Sciatic nerve (tissue), 2 donors: ENCODE measurements at regions not wholly inside any gene's neighbourhood (a gene's known extent, or its start where the extent isn't known, plus 50 kb on each side); places are given as distances from the start of the nearest gene placed in this dataset.

Experiments
- ATAC-seq: fragments of 200-7000 bp; cut with Tn5 transposase; one replicate; pipeline ENCODE4 v1.9.1; 2020; ENCODE audit warnings: mild to moderate bottlenecking, moderate library complexity
- DNase-seq: peaks from one replicate; pipeline ENCODE4 v3.0.0-alpha.2; 2020; ENCODE audit warnings: low spot score
- intact Hi-C: fragments of 100-400 bp; cut with DNase I; formaldehyde crosslinking; loops from one replicate; pipeline ENCODE4 v1.14.2; 2022
- donor health status: DM: no; HTN: no; CAD: no.
- donor health status: DM: no; HTN: no; CAD: no.

DNA sequence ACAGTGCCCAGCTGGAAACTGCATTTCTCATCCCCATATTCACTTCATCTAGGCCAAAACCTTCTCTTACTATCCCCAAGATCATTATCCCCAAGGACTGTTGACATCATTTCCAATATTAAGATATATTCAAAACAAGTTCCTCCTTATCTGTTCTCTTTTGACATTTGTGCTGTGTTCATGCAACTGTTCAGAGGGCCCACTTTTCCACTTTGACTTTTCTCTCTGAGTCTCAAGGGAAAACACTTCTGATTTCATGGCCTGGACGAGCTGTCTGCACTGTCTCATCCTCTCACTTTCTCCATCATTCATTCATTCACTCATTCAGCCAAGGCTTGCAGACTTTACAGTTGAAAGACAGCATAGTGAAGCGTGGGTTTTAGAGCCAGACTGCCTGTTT is 173.7 kb upstream of the DAPK1 start:
- intact Hi-C loops, result loop anchor here (10.0 kb wide), 1 partner anchor 919 kb away; no protein-coding TSS in a partner anchor
- DNase-seq (no peak), ATAC-seq (peak; percentile 25)

DNA sequence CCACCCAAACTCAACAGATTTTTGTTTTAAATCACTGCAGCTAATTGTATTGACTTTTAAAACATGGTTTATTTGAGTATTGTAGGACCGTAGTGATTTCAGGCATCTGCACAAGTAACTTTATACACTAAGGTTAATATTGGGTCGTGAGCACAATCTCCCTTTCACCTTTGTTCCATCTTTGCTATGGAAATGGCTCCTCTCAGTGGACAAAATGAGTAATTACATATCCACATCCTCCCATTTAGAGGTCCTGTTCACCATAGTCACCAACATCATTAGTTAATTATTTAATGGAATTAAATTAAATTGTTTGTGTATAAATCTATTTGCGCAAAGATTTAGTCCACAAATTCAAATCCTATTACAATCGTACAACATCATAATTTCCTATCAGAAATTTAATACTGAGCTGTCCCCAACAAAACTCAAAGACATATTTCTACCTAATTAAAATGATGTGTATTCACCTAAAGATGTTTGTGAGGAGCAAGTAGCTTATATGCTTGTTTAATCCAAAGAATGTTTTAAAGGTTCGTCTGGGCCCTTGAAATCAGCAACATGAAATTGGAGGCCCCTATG is 173.0 kb upstream of the DAPK1 start:
- DNase-seq, result no peak
- intact Hi-C loops, result loop anchor here (10.0 kb wide), 1 partner anchor 920 kb away; no protein-coding TSS in a partner anchor
- peak; percentile 77 for ATAC-seq

- intact Hi-C loops, result loop anchor here (10.0 kb wide), 1 partner anchor 923 kb away; no protein-coding TSS in a partner anchor
- DNase-seq (no peak), ATAC-seq (no peak)
Measured at GRCh38 chr9:87327575-87328125, 170.0 kb upstream of the DAPK1 start.

DNA sequence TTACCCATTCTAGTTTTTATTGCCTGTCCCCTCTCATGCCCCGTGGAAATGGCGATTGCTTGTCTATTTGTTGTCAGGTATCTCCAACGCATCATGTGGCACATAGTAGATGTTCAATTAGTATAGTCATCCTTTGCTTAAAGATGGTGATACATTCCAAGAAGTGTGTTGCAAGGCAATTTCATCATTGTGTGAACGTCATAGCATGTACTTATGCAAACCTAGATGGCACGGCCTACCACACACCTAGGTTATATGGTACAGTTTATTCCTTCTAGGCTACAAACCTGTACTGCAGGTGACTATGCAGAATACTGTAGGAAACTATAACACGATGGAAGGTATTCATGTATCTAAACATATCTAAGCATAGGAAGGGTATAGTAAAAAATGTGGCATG is 163.9 kb upstream of the DAPK1 start:
- DNase-seq, result no peak
- no peak for ATAC-seq
- intact Hi-C loops, result loop anchor here (5.0 kb wide), 1 partner anchor 328 kb away; no protein-coding TSS in a partner anchor

DNA sequence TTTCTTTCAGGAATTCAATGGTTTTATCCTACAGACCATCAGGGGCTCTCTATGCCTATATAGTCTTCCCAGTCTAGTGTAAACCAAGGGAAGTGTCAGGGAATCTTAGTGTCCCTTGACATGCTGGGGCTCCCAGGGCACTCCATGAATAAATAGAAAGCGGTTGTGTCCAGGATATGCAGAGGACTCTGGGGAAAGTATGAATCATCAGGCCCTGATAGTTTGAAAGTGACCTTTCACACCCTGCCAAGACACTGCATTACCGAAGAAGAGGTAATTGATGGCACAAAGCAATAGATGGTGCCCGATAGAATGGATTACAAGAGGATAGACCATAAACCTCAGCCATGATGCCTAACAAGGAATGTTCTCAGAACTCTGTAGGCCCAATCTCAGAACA is 163.3 kb upstream of the DAPK1 start:
- ATAC-seq (no peak), DNase-seq (no peak)
- intact Hi-C loops, result loop anchor here (5.0 kb wide), 1 partner anchor 328 kb away; no protein-coding TSS in a partner anchor

- no peak for ATAC-seq
- DNase-seq, result no peak
- intact Hi-C loops, result no loop called here
Measured at GRCh38 chr9:87336407-87336806, 161.3 kb upstream of the DAPK1 start.

DNA sequence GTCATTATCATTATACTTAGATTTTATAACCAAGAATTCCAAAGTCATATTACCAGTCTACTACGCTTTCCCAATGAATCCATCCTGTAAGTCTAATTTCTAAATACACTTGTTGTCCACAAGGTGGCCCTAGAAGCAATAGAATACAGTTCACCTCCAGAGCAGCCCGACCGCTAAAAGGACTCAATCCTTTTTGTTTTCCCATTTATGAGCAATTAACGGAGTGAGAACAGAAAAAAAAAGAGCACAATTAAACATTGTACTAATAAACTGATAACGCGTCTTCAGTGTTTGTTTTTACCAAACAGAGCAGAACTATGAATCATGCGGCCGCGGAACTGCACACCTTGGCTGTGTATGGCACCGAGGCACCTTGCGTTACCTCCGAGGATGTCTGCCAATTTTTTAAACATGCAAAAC is 160.7 kb upstream of the DAPK1 start:
- ATAC-seq, result peak; percentile 87
- no peak for DNase-seq
- intact Hi-C loops, result no loop called here

GRCh38 chr9:87337335-87338087 is 160.2 kb upstream of the DAPK1 start:
- intact Hi-C loops, result no loop called here
- no peak for DNase-seq
- peak; percentile 80 for ATAC-seq

DNA sequence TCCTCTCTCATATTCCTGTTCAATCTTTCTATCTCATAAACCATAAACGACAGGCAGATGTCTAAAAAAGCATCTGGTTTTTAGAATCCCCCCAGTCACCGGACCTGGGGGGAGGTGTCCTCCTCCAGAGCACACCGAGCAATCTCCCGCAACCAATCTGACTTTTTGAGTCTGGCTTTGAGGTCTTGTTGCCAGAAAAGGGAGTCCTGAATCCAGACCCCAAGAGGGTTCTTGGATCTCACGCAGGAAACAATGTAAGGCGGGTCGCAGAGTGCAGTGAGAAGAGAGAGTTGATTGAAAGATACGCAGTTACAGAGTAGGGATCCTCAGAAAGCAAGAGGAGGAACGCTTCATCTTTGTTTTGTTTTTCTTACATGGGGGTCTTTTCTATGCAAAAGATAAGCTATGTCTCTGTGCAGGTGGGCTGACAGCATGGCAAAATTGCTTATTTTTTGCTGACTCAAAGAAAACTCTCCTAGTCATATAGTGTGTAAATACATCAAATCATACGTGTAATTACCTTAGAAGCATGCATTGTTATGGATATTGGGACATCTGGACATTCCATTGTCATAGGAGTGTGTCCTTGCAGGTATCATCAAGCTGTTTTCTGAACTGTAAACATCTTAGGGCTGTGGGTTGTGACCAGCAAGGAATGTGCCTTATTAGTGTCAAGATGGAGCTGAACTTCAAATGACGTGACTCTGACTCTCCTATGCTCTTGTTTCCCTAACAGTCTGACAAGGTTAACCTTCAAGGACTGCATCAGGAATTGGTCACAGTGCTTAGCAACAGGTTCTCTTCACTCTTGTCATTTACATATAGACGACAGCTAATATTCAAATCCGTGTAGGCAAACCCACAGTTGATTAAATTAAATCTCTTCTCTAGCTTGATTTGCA is 159.3 kb upstream of the DAPK1 start:
- intact Hi-C loops, result no loop called here
- ATAC-seq (no peak), DNase-seq (no peak)

DNA sequence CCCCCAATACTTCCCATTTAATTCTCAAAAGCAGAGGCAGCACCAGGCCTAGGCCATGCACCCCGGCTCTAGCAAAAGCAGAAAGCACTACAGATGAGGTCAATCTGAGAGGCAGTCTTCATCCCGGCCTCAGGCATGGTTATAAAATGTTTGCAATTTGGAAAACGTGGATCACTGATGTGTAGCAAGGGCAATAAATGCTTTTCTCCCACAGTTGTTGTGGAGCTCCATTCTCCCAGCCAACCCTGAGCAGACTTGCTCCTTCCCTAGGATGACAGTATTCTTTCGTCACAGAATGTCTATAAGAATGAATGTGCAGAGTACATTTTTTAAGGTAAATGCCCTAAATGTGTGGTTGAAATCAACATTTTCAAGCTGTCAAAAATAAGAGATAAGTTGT is 157.3 kb upstream of the DAPK1 start:
- no peak for ATAC-seq
- intact Hi-C loops, result no loop called here
- DNase-seq, result no peak

DNA sequence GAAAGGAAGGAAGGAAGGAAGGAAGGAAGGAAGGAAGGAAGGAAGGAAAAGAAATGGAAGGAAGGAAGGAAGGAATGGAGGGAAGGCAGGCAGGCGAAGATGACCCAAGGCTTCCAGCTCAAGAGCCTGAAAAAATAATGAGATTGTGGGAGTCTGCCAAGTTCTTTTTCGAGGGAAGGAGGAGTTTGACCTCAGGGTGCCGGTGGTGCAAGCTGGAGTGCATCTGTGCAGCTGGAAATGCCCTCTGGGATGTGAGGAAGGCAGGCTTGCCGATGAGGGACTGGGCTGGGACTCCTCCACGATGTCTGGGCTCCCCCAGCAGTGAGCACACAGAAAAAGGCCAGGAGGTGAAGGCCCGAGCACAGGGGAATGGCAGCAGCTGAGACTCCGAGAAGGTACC is 154.9 kb upstream of the DAPK1 start:
- DNase-seq, result no peak
- peak; percentile 90 for ATAC-seq
- intact Hi-C loops, result no loop called here

DNA sequence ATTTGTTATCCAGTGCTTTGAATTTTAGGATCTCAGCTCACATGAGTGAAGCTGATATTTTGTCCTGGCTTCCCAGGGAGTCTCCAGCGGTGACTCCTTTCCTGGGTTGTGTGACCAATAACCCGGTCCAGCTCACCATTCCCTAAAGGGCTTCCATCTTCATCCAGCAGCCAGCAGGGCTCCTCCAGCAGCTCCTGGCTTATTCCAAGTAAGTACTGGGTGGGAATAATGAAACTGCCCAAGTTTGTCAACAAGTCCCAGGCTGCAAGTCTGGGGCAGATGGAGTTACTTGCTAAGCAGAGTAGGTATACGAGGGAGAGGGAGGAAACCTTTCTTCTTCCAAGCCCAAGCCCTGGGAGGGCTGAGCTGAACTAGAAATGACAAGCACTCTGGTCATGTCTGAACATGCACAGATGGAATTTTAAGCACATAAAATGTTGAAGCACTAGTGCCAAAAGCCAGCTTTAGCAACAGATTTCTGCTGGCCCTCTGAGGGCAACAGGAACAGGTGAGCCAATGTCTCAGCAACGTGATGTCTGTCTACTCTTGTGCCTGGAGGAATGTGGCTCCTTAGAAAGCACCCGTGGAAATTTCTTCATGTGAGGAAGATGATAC is 153.7 kb upstream of the DAPK1 start:
- ATAC-seq (peak; percentile 5), DNase-seq (no peak)
- intact Hi-C loops, result no loop called here

DNA sequence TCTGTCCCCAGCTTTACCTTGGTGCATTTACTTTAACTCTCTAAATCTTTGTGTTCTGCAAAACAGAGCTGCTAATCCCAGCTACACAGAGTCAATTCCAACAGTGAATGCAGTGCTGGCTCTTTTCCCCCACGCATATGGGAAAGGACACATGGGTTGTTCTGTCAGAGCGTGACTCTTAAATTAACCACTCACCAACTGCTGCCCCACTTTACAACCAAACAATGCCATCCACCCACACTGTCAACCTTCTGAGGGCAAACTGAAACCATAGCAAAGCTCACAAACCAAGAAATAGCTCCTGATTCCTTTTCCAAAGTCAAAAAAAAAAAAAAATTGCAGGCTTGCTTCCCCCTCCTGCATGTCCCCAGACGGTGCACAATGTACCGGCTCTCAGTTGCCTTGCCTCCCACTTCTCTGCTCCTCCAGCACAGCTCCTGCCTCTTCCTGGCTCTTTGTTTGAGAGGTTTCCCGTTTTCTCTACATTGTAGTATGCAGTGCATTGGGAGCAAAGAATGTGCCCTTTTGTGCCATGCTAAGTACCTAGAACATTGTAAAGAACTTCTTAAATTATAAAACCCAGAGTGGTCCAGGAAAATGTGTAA is 151.5 kb upstream of the DAPK1 start:
- DNase-seq (no peak), ATAC-seq (no peak)
- intact Hi-C loops, result no loop called here

GRCh38 chr9:87350915-87351314 is 146.8 kb upstream of the DAPK1 start:
- intact Hi-C loops, result no loop called here
- no peak for ATAC-seq
- DNase-seq, result no peak

DNA sequence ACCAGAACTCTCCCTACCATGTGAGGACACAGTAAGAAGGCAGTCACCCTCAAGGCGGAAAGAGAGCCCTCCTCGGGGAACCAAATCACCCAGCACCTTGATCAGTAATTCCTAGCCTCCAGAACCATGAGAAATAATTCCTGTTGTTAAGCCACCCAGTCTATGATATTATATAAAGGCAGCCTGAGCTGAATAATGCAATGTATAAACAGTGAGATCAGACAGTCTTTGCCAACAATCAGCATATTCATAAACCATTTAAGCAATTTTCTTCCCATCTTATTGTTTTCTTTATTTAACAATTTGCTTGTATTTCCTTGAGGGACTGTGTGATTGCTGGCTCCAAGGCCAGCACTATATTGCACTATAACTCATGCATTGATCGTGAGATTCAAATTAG is 144.4 kb upstream of the DAPK1 start:
- ATAC-seq, result no peak

DNA sequence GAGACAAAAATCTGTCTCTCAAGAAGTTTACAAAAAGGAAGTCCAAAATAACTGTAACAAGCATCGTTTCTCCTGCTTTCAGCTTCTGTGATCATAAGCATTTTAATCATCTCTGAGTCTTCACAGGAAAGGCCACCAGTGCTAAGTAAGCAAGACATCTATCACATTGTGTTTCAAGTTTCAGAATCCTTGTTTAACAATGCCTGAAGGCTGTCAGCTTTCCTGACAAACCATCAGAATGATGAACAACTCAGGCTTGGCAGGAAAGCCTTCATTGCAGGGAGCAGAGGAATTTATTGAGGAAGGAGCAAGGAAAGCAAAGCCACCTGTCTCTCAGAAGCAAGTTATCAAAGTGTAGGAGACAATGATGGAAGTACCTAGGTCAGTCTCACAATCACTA is 143.5 kb upstream of the DAPK1 start:
- DNase-seq, result no peak
- intact Hi-C loops, result no loop called here
- ATAC-seq, result no peak

More for the DNA sequence above, 144.4 kb upstream of the DAPK1 start:
- intact Hi-C loops, result no loop called here
- DNase-seq, result no peak

DNA sequence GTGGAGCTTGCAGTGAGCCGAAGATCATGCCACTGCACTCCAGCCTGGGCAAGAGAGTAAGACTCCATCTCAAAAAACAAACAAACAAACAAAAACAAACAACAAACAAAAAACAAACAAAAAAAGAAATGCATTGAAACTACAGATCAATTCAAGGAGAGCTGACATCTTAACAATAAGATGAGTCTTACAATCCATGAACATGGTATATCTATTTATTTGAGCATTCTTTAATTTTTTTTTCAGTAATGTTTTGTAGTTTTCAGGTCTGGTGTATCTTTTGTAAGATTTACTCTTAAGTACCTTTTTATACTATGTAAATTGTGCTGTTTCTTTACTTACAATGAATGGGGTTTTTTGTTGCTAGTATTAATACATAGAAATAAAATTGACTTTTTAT is 140.1 kb upstream of the DAPK1 start:
- DNase-seq, result no peak
- intact Hi-C loops, result no loop called here
- no peak for ATAC-seq

- ATAC-seq (no peak), DNase-seq (no peak)
- intact Hi-C loops, result no loop called here
Measured at GRCh38 chr9:87359264-87359663, 138.4 kb upstream of the DAPK1 start.
